OCI-LY1 (cell line): ENCODE measurements at regions not wholly inside any gene's neighbourhood (a gene's known extent, or its start where the extent isn't known, plus 50 kb on each side); places are given as distances from the start of the nearest gene placed in this dataset.

ENCODE experiments used
- CTCF ChIP-seq: fragments of 200-600 bp; sonication (generic), shearing (Covaris generic); IDR thresholded peaks from 2 replicates; pipeline ENCODE4 v1.5.1; 2017; ENCODE audit warnings: mild to moderate bottlenecking, antibody characterized with exemption, low read length, moderate library complexity, mixed read lengths
- EZH2 ChIP-seq: fragments of 200-600 bp; sonication (generic), shearing (Covaris generic); IDR thresholded peaks from 2 replicates; pipeline ENCODE4 v1.8.0; 2017; ENCODE audit warnings: borderline replicate concordance, mixed run types, mild to moderate bottlenecking, antibody characterized with exemption, low read length, moderate library complexity, mixed read lengths

- TF ChIP-seq CTCF: no peak
- TF ChIP-seq EZH2: no peak
These were observed 413.0 kb upstream of the DPH6 start for GRCh38 chr15:35958975-35959374.
